ENCODE measurements at regions not wholly inside any gene's neighbourhood (a gene's known extent, or its start where the extent isn't known, plus 50 kb on each side); places are given as distances from the start of the nearest gene placed in this dataset.

GRCh38 chr11:21806947-21807346, 385.9 kb upstream of the ANO5 start:
- peaks cover 18% of the 10 kb centered on the region for H3K9me3 Mint-ChIP-seq
- H3K4me3 Mint-ChIP-seq = no peak overlapping the region
- no peaks in the 10 kb centered on the region for H3K27me3 Mint-ChIP-seq (ENCODE audit: low read depth)
- TF ChIP-seq CTCF (IDR thresholded peaks at IDR 0.05; ENCODE audit: unreplicated experiment) = no peak
- H3K27ac Mint-ChIP-seq = no peak overlapping the region
- no peaks in the 10 kb centered on the region for H3K36me3 Mint-ChIP-seq
- DNase-seq (ENCODE audit: low spot score in 2 of 2, unreplicated experiment in 2 of 2) = no peak
- no peaks in the 10 kb centered on the region for H3K4me1 Mint-ChIP-seq

DNA sequence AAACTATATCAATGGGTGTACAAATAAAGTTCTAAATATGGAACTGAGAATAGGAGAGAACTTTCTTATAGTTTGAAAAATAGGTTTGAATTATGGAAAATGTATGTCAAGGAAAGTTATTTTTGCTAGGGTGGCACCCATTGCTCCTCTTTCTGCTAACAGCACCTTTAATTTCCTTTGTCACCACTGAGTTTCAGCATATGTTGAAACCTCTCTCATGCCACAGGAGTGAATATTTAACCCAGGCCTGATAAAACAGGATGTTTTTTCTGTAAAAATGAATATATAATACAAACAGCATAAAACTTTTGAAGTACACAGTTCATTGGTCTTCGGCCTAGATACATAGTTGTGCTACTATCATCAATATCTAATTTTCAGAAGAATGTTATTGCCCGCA, 385.5 kb upstream of the ANO5 start:
- DNase-seq (ENCODE audit: low spot score in 2 of 2, unreplicated experiment in 2 of 2) = no peak
- no peaks in the 10 kb centered on the region for H3K27me3 Mint-ChIP-seq (ENCODE audit: low read depth)
- H3K36me3 Mint-ChIP-seq = no peaks in the 10 kb centered on the region
- peaks cover 18% of the 10 kb centered on the region for H3K9me3 Mint-ChIP-seq
- H3K27ac Mint-ChIP-seq = no peak overlapping the region
- TF ChIP-seq CTCF (IDR thresholded peaks at IDR 0.05; ENCODE audit: unreplicated experiment) = no peak
- H3K4me3 Mint-ChIP-seq = no peak overlapping the region
- H3K4me1 Mint-ChIP-seq = no peaks in the 10 kb centered on the region

- no peak overlapping the region for H3K4me3 Mint-ChIP-seq
- no peak for DNase-seq (ENCODE audit: low spot score in 2 of 2, unreplicated experiment in 2 of 2)
These were observed 382.2 kb upstream of the ANO5 start for GRCh38 chr11:21810650-21811049.

DNA sequence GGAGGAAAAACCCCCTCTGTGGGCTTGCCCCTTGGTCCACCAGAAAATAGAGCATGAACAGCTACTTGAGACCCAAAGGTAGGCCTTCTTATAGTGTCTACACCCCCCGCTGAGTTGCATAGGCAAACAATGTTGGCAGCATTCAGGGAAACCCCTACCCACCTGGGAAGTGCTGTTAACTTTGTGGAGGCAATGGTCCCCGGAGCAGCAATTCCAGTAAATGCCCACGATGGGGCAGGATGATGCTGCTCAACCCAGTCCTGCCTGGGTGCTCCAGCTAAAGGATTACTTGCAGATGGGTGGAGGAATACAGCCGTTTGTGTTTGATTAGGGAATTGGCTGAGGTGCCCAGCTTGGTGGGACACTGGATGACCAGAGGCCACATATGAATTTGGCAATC, 381.3 kb upstream of the ANO5 start:
- Mint-ChIP-seq H3K27ac (no peak overlapping the region), H3K4me1 (no peaks in the 10 kb centered on the region), H3K4me3 (no peak overlapping the region), H3K27me3 (ENCODE audit: low read depth) (no peaks in the 10 kb centered on the region), H3K9me3 (no peaks in the 10 kb centered on the region), H3K36me3 (no peaks in the 10 kb centered on the region)
- DNase-seq (ENCODE audit: low spot score in 2 of 2, unreplicated experiment in 2 of 2) = no peak
- no peak for TF ChIP-seq CTCF (IDR thresholded peaks at IDR 0.05; ENCODE audit: unreplicated experiment)

More at GRCh38 chr11:21810650-21811049, 382.2 kb upstream of the ANO5 start:
- H3K4me1 Mint-ChIP-seq = no peaks in the 10 kb centered on the region
- H3K9me3 Mint-ChIP-seq = no peaks in the 10 kb centered on the region
- no peak for TF ChIP-seq CTCF (IDR thresholded peaks at IDR 0.05; ENCODE audit: unreplicated experiment)
- H3K27ac Mint-ChIP-seq = no peak overlapping the region
- H3K36me3 Mint-ChIP-seq = no peaks in the 10 kb centered on the region
- H3K27me3 Mint-ChIP-seq (ENCODE audit: low read depth) = no peaks in the 10 kb centered on the region

GRCh38 chr11:21814169-21814568, 378.7 kb upstream of the ANO5 start:
- no peak overlapping the region for H3K4me3 Mint-ChIP-seq
- H3K4me1 Mint-ChIP-seq = no peaks in the 10 kb centered on the region
- H3K36me3 Mint-ChIP-seq = no peaks in the 10 kb centered on the region
- no peak overlapping the region for H3K27ac Mint-ChIP-seq
- DNase-seq (ENCODE audit: low spot score in 2 of 2, unreplicated experiment in 2 of 2) = no peak
- H3K27me3 Mint-ChIP-seq (ENCODE audit: low read depth) = no peaks in the 10 kb centered on the region
- no peak for TF ChIP-seq CTCF (IDR thresholded peaks at IDR 0.05; ENCODE audit: unreplicated experiment)
- no peaks in the 10 kb centered on the region for H3K9me3 Mint-ChIP-seq

DNA sequence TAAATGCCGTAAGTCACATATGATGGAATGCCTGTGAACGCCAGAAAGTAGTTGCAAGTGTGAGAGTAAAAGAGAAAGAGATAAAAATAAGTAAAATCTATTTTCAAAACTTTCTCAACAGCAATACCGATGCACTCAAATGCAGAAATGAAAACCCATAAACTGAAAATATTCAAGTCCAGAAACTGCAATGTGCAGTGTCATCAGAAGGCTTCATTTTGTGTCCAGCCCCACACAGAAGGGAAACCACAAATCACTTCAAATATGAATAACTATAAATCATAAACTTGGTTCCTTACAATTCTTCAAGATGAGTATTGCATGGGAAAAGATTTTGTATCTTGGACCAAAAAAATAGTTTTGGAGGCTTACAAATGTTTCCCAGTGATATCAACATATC, 375.2 kb upstream of the ANO5 start:
- Mint-ChIP-seq H3K36me3 (no peaks in the 10 kb centered on the region), H3K4me3 (no peak overlapping the region), H3K27ac (no peak overlapping the region), H3K9me3 (no peaks in the 10 kb centered on the region), H3K27me3 (ENCODE audit: low read depth) (peaks cover 1% of the 10 kb centered on the region), H3K4me1 (no peaks in the 10 kb centered on the region)
- TF ChIP-seq CTCF (IDR thresholded peaks at IDR 0.05; ENCODE audit: unreplicated experiment) = no peak
- no peak for DNase-seq (ENCODE audit: low spot score in 2 of 2, unreplicated experiment in 2 of 2)
